ENCODE measurements at regions not wholly inside any gene's neighbourhood (a gene's known extent, or its start where the extent isn't known, plus 50 kb on each side); places are given as distances from the start of the nearest gene placed in this dataset.
"Not testable (repeated sequence)": the region's sequence is repeated elsewhere in the genome, so short reads cannot be mapped to it uniquely, and the experiment has no call there.

- Histone ChIP-seq H3K4me3 (ENCODE audit: low read depth, low read length, poor library complexity, severe bottlenecking) (no peak overlapping the region), H3K4me1 (ENCODE audit: insufficient read depth, low read length, poor library complexity, severe bottlenecking) (no peaks in the 10 kb centered on the region), H3K36me3 (ENCODE audit: insufficient read depth, low read length, poor library complexity, severe bottlenecking) (no peaks in the 10 kb centered on the region), H3K27ac (ENCODE audit: low read depth, low read length, poor library complexity, severe bottlenecking) (no peak overlapping the region), H3K27me3 (replicated peaks; ENCODE audit: insufficient read depth, low read depth, low read length, poor library complexity) (peaks cover 9% of the 10 kb centered on the region), H3K9me3 (ENCODE audit: low read depth, low read length, poor library complexity, severe bottlenecking) (no peaks in the 10 kb centered on the region)
- POLR2A ChIA-PET (ENCODE audit: low non-redundant PET), result no interaction called here
- intact Hi-C loops (cut with micrococcal nuclease; ENCODE audit: unreplicated experiment), result no loop called here
- CTCF ChIA-PET, result no interaction called here
- no TSS peak for BruUV-seq (replicated peaks)
- TF ChIP-seq CTCF (conservative IDR thresholded peaks at IDR 0.05; ENCODE audit: low read depth, low read length) (no peak), EZH2 (IDR thresholded peaks at IDR 0.05; ENCODE audit: borderline replicate concordance, low read depth, low read length, poor library complexity, severe bottlenecking) (no peak)
- no peak for DNase-seq (ENCODE audit: low spot score)
Measured at GRCh38 chrX:3420316-3420715, 73.9 kb upstream of the MXRA5 start.

- no peak overlapping the region for H3K4me3 ChIP-seq (ENCODE audit: low read depth, low read length, poor library complexity, severe bottlenecking)
Measured at GRCh38 chrX:3415011-3415410, 68.6 kb upstream of the MXRA5 start.

GRCh38 chrX:3411626-3412025, 65.2 kb upstream of the MXRA5 start:
- H3K27ac ChIP-seq (ENCODE audit: low read depth, low read length, poor library complexity, severe bottlenecking); H3K4me3 ChIP-seq (ENCODE audit: low read depth, low read length, poor library complexity, severe bottlenecking); H3K36me3 ChIP-seq (ENCODE audit: insufficient read depth, low read length, poor library complexity, severe bottlenecking); DNase-seq (ENCODE audit: low spot score); CTCF ChIA-PET; H3K27me3 ChIP-seq (replicated peaks; ENCODE audit: insufficient read depth, low read depth, low read length, poor library complexity); BruUV-seq (replicated peaks); H3K9me3 ChIP-seq (ENCODE audit: low read depth, low read length, poor library complexity, severe bottlenecking); POLR2A ChIA-PET (ENCODE audit: low non-redundant PET); H3K4me1 ChIP-seq (ENCODE audit: insufficient read depth, low read length, poor library complexity, severe bottlenecking); intact Hi-C loops (cut with micrococcal nuclease; ENCODE audit: unreplicated experiment): not testable (repeated sequence)

More at GRCh38 chrX:3415011-3415410, 68.6 kb upstream of the MXRA5 start:
- ChIA-PET POLR2A (ENCODE audit: low non-redundant PET) (no interaction called here), CTCF (no interaction called here)
- Histone ChIP-seq H3K9me3 (ENCODE audit: low read depth, low read length, poor library complexity, severe bottlenecking) (no peaks in the 10 kb centered on the region), H3K4me1 (ENCODE audit: insufficient read depth, low read length, poor library complexity, severe bottlenecking) (no peaks in the 10 kb centered on the region), H3K27ac (ENCODE audit: low read depth, low read length, poor library complexity, severe bottlenecking) (no peak overlapping the region), H3K36me3 (ENCODE audit: insufficient read depth, low read length, poor library complexity, severe bottlenecking) (no peaks in the 10 kb centered on the region), H3K27me3 (replicated peaks; ENCODE audit: insufficient read depth, low read depth, low read length, poor library complexity) (peaks cover 9% of the 10 kb centered on the region)
- TF ChIP-seq CTCF (conservative IDR thresholded peaks at IDR 0.05; ENCODE audit: low read depth, low read length) (no peak), EZH2 (IDR thresholded peaks at IDR 0.05; ENCODE audit: borderline replicate concordance, low read depth, low read length, poor library complexity, severe bottlenecking) (no peak)
- no TSS peak for BruUV-seq (replicated peaks)
- DNase-seq (ENCODE audit: low spot score), result no peak
- intact Hi-C loops (cut with micrococcal nuclease; ENCODE audit: unreplicated experiment), result no loop called here

GRCh38 chrX:3409936-3410335, 63.5 kb upstream of the MXRA5 start:
- POLR2A ChIA-PET (ENCODE audit: low non-redundant PET); H3K27me3 ChIP-seq (replicated peaks; ENCODE audit: insufficient read depth, low read depth, low read length, poor library complexity); H3K27ac ChIP-seq (ENCODE audit: low read depth, low read length, poor library complexity, severe bottlenecking); CTCF ChIA-PET; H3K4me3 ChIP-seq (ENCODE audit: low read depth, low read length, poor library complexity, severe bottlenecking); BruUV-seq (replicated peaks); H3K9me3 ChIP-seq (ENCODE audit: low read depth, low read length, poor library complexity, severe bottlenecking); H3K4me1 ChIP-seq (ENCODE audit: insufficient read depth, low read length, poor library complexity, severe bottlenecking); DNase-seq (ENCODE audit: low spot score); H3K36me3 ChIP-seq (ENCODE audit: insufficient read depth, low read length, poor library complexity, severe bottlenecking); intact Hi-C loops (cut with micrococcal nuclease; ENCODE audit: unreplicated experiment): not testable (repeated sequence)

All from A673 (cell line).